ENCODE measurements at regions not wholly inside any gene's neighbourhood (a gene's known extent, or its start where the extent isn't known, plus 50 kb on each side); places are given as distances from the start of the nearest gene placed in this dataset.

DNA sequence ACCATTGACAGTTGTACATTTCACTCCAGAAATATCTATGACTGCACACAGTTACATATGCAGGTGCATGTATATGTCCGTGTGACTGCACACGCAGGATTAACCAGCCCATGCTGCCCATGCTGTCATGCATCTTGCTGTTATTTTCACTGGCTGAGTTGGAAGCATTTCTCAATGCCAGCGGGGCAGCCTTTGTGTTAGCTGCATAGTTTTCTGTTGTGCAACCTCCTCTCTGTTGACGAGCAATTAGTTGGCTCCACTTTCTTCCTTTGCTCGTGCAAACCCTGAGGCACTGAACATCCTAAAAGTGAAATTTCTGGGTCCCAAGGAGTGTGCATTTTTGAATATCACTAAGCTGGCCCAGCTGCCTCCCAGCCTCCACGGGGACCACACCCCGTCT is 133.4 kb upstream of the GLI2 start:
- TF ChIP-seq, protein P1, sequence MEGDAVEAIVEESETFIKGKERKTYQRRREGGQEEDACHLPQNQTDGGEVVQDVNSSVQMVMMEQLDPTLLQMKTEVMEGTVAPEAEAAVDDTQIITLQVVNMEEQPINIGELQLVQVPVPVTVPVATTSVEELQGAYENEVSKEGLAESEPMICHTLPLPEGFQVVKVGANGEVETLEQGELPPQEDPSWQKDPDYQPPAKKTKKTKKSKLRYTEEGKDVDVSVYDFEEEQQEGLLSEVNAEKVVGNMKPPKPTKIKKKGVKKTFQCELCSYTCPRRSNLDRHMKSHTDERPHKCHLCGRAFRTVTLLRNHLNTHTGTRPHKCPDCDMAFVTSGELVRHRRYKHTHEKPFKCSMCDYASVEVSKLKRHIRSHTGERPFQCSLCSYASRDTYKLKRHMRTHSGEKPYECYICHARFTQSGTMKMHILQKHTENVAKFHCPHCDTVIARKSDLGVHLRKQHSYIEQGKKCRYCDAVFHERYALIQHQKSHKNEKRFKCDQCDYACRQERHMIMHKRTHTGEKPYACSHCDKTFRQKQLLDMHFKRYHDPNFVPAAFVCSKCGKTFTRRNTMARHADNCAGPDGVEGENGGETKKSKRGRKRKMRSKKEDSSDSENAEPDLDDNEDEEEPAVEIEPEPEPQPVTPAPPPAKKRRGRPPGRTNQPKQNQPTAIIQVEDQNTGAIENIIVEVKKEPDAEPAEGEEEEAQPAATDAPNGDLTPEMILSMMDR (conservative IDR thresholded peaks at IDR 0.05; ENCODE audit: low read depth in 2 of 2), result no peak
- no peak for TF ChIP-seq EZH2 (IDR thresholded peaks at IDR 0.05; ENCODE audit: low read depth, unreplicated experiment)
- TF ChIP-seq CREB1 (CRISPR knock-in tag; IDR thresholded peaks at IDR 0.05; ENCODE audit: low read depth), result no peak
- TF ChIP-seq POLR2AphosphoS5 (IDR thresholded peaks at IDR 0.05; ENCODE audit: low read depth), result no peak
- no peak for TF ChIP-seq NANOG (IDR thresholded peaks at IDR 0.05; ENCODE audit: borderline replicate concordance)
